Esophagus squamous epithelium (tissue), 5 donors: ENCODE measurements at regions not wholly inside any gene's neighbourhood (a gene's known extent, or its start where the extent isn't known, plus 50 kb on each side); places are given as distances from the start of the nearest gene placed in this dataset.

Experiments used
- DNase-seq: peaks from one replicate; lab custom pipeline; 2025; lab: John Stamatoyannopoulos, UW
- H3K27ac ChIP-seq, 4 donors: fragments of 200-600 bp; sonication (generic); one replicate each; pipeline ENCODE4 v1.5.1; 2016 to 2019; ENCODE audit warnings: mild to moderate bottlenecking in 1 of 4
- H3K27me3 ChIP-seq, 4 donors: fragments of 200-600 bp; sonication (generic); 1 replicate in 3 of 4; 2 replicates in 1 of 4; pipeline versions ENCODE4 v1.5.1 to v1.6.0; 2017 to 2021; ENCODE audit warnings: antibody characterized with exemption in 1 of 4
- H3K36me3 ChIP-seq, 3 donors: fragments of 200-600 bp; sonication (generic); one replicate each; pipeline ENCODE4 v1.5.1; 2016 to 2019
- H3K4me1 ChIP-seq, 3 donors: fragments of 200-600 bp; sonication (generic); one replicate each; pipeline ENCODE4 v1.5.1; 2017 to 2019
- H3K4me3 ChIP-seq, 4 donors: fragments of 200-600 bp; sonication (generic); 1 replicate in 3 of 4; 2 replicates in 1 of 4; pipeline ENCODE4 v1.5.1; 2016 to 2019; ENCODE audit warnings: mild to moderate bottlenecking in 2 of 4, moderate library complexity in 1 of 4
- H3K9me3 ChIP-seq, 3 donors: fragments of 200-600 bp; sonication (generic); one replicate each; pipeline ENCODE4 v1.5.1; 2016 to 2019
- POLR2A ChIP-seq, 4 donors: fragments of 450-650 bp; IDR thresholded peaks; one replicate each; pipeline ENCODE4 v1.6.1; 2017; ENCODE audit warnings: antibody characterized with exemption in 4 of 4, mild to moderate bottlenecking in 4 of 4, moderate library complexity in 3 of 4
- WGBS, 2 donors: methylation state at CpG; one replicate each; pipeline ENCODE4 v1.1.5; 2018; 5-methylcytosine and 5-hydroxymethylcytosine counted together
- intact Hi-C: fragments of 100-400 bp; cut with DNase I; formaldehyde crosslinking; loops from one replicate; pipeline ENCODE4 v1.15.0; 2022
- TF ChIP-seq, protein P1 (sequence below), 6 experiments: fragments of 450-650 bp in 4 of 6; fragments of 200-600 bp in 2 of 6; sonication (generic) in 2 of 6; IDR thresholded peaks; one replicate each; pipeline ENCODE4 v1.5.1; 2016 to 2019; ENCODE audit warnings: antibody characterized with exemption in 6 of 6, mild to moderate bottlenecking in 4 of 6, moderate library complexity in 4 of 6
- donor health status: DM: yes; HTN: yes; CAD: no.

DNA sequence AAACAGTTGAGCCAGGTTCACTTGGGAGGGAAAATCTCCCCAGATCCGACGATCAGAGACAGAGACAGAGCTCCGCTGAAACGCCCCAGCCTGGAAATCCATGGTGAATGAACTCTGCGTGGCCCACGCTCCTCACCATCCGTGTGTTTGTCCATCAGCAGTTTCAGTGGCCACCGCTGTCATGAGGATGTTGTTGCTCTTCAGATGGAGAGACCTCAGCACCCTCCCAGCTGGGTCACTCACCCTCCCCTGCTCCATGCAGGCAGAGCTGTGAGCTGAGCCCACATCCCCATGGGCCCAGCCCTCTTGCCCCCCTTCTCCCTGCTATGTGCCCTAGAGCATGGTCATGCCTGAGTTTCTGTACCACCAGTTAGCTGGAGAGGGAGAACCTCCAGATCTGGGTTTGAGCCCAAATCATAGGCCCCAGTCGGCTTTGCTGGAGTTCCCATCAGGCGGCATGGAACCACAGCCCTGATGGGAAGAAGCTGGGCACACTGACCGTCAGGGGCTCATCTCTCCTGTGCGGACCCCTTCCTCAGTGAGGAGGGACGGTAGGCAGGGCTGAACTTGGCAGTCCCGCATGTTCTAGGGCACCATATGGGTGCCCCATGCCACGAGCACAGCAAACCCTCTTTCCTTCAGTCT is 154.4 kb upstream of the COL5A1 start:
- no peak overlapping the region for H3K27ac ChIP-seq
- WGBS, 2 donors = 78 to 84% methylated on average over 8 to 13 of the region's 15 CpGs
- DNase-seq = no peak

DNA sequence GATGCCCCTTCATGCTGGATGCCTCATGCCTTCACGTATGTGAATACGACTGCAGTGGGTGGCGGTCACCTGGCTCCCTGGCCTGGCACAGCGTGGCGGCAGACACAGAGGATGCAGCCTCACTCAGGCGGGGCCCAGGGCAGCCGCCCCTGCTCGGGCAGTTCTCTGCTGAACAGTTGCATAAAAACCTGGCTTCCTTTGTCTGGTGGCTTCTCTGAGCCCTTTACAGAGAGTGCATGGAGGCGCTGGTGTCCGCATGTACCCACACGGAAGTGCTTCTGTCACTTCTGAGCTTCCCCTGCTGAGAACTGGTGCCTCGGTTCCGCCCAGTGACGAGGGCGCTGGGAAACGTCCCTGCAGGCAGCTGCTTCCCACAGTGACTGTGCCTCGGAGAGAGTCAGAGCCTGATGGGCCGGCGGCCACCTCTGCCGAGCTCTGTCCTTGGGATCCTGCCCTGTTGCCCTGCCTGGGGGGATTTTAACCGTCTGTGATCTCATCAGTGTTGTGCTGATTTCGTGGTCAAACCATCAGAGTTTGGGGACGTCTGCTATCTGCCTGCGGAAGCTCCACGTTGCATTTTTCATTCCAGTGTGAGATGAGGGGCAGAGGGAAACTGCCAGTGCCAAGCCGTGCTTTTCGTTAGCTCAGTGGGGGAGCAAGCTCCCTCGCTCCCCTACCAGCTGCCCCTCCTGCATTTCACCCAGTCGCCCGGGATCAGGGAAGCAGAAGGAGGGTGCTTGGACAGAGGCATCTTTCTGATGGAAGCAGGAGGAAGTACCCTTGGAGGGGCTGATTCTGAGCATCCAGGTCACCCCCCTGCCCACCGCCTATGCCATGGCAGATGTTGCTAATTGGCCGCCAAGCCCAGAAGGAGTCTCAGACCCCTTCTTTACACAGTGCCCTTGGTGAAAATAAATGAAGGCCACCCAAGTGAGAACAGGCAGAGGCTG is 153.0 kb upstream of the COL5A1 start:
- Histone ChIP-seq H3K36me3 (no peaks in the 10 kb centered on the region), H3K27me3 (peaks cover 0 to 73% (median 0%) of the 10 kb centered on the region in 4 donors), H3K4me3 (no peak overlapping the region), H3K4me1 (peaks cover 0 to 13% (median 0%) of the 10 kb centered on the region in 3 donors), H3K27ac (no peak overlapping the region), H3K9me3 (no peaks in the 10 kb centered on the region)
- no peak for DNase-seq
- intact Hi-C loops = no loop called here
- WGBS, 2 donors = 36 to 37% methylated on average over 3 to 23 of the region's 32 CpGs
- no peak for TF ChIP-seq POLR2A (IDR thresholded peaks at IDR 0.05)
- TF ChIP-seq, protein P1, sequence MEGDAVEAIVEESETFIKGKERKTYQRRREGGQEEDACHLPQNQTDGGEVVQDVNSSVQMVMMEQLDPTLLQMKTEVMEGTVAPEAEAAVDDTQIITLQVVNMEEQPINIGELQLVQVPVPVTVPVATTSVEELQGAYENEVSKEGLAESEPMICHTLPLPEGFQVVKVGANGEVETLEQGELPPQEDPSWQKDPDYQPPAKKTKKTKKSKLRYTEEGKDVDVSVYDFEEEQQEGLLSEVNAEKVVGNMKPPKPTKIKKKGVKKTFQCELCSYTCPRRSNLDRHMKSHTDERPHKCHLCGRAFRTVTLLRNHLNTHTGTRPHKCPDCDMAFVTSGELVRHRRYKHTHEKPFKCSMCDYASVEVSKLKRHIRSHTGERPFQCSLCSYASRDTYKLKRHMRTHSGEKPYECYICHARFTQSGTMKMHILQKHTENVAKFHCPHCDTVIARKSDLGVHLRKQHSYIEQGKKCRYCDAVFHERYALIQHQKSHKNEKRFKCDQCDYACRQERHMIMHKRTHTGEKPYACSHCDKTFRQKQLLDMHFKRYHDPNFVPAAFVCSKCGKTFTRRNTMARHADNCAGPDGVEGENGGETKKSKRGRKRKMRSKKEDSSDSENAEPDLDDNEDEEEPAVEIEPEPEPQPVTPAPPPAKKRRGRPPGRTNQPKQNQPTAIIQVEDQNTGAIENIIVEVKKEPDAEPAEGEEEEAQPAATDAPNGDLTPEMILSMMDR (IDR thresholded peaks at IDR 0.05) = no peak

More for the DNA sequence above, 154.4 kb upstream of the COL5A1 start:
- TF ChIP-seq POLR2A (IDR thresholded peaks at IDR 0.05) = no peak
- TF ChIP-seq, protein P1 (IDR thresholded peaks at IDR 0.05) = no peak
- Histone ChIP-seq H3K4me1 (peaks cover 0 to 6% (median 0%) of the 10 kb centered on the region in 3 donors), H3K36me3 (no peaks in the 10 kb centered on the region), H3K27me3 (peaks cover 0 to 59% (median 0%) of the 10 kb centered on the region in 4 donors), H3K4me3 (no peak overlapping the region), H3K9me3 (no peaks in the 10 kb centered on the region)
- intact Hi-C loops = no loop called here

DNA sequence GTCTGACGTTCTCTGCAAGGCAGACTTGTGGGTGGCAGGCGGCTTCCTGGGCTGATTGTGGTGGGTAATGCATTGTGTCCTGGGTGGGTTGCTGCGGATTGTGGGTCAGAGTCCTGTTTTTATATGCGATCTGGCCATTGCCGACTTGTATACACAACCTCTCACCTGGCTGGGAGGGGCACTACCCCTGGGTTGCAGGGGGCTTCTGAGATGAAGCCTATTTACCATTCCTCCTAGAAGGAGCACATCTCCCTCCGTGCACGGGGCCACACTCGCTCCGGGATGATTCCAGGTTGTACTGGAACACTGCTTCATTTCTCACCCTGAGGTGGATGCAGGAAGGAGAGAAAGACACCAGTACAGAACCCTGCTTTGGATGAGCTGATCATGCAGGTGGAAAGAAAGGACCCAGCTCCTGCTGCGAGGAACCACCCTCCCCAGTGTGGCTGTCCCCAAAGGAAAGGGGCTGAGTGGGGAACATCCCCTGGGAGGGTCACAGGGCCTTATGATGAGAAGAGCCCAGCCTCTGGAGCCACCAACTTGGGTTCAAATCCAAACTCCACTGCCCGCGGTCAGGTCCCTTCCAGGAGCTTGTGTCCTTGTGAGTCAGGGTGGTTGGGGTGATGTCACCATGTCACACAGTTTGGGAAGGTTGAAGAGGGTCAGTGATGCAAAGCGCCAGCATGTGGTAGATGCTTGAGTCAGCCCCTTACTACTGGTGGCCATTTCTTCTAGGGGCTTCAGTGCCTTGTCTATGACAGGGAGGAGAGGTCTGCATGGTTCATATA is 151.8 kb upstream of the COL5A1 start:
- no peak overlapping the region for H3K4me3 ChIP-seq
- no peaks in the 10 kb centered on the region for H3K9me3 ChIP-seq
- TF ChIP-seq POLR2A (IDR thresholded peaks at IDR 0.05) = no peak
- TF ChIP-seq, protein P1 (IDR thresholded peaks at IDR 0.05) = no peak
- intact Hi-C loops = no loop called here
- WGBS, 2 donors = 83 to 92% methylated on average over 5 to 11 of the region's 13 CpGs
- no peaks in the 10 kb centered on the region for H3K36me3 ChIP-seq
- peaks cover 0 to 85% (median 0%) of the 10 kb centered on the region in 4 donors for H3K27me3 ChIP-seq
- peaks cover 0 to 13% (median 0%) of the 10 kb centered on the region in 3 donors for H3K4me1 ChIP-seq
- no peak for DNase-seq
- H3K27ac ChIP-seq = no peak overlapping the region

DNA sequence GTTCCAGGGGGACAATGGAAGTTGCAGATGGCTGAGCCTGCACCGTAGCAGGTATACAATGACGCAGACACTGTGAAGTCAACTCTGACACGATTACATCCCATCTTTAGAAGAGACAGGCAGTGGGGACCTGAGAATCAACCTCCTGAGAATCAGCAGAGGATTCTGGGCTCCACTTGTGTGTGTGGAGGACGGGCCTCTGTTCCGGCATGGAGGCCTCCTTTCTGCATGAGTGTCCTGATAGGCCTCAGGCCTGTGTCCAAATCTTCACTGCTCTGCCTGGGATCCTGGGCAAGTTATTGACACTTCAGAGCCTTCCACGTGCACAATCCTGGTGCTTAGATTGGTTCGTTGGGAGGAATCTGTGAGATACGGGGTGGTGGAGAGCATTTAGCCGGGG is 151.2 kb upstream of the COL5A1 start:
- peaks cover 0 to 91% (median 0%) of the 10 kb centered on the region in 4 donors for H3K27me3 ChIP-seq
- intact Hi-C loops = no loop called here
- H3K9me3 ChIP-seq = no peaks in the 10 kb centered on the region
- 64 to 89% methylated on average over 3 to 5 of the region's 9 CpGs for WGBS, 2 donors
- TF ChIP-seq POLR2A (IDR thresholded peaks at IDR 0.05) = no peak
- TF ChIP-seq, protein P1 (IDR thresholded peaks at IDR 0.05) = no peak
- DNase-seq = no peak
- no peak overlapping the region for H3K27ac ChIP-seq
- H3K36me3 ChIP-seq = no peaks in the 10 kb centered on the region
- no peak overlapping the region for H3K4me3 ChIP-seq
- peaks cover 0 to 13% (median 0%) of the 10 kb centered on the region in 3 donors for H3K4me1 ChIP-seq
